OCI-LY7 (cell line): ENCODE measurements at regions not wholly inside any gene's neighbourhood (a gene's known extent, or its start where the extent isn't known, plus 50 kb on each side); places are given as distances from the start of the nearest gene placed in this dataset.

Experiments
- BruUV-seq: library from RNA; stranded (reverse); fragments of 400-500 nt; replicated peaks from 2 replicates; lab custom pipeline; 2021; lab: Mats Ljungman, UMichigan
- CTCF ChIA-PET: fragments of 300-600 bp; sonication (Branson Sonifier 250); formaldehyde crosslinking; loops from one replicate; lab custom pipeline; 2022; ENCODE audit warnings: antibody characterized with exemption; ENCODE audit not compliant: unreplicated experiment; lab: Charles Lee
- POLR2A ChIA-PET: fragments of 300-600 bp; sonication (Branson Sonifier 250); formaldehyde crosslinking; loops from one replicate; lab custom pipeline; 2022; ENCODE audit warnings: antibody characterized with exemption; lab: Charles Lee
- DNase-seq: peaks from one replicate; pipeline ENCODE4 v3.0.0-alpha.2; 2015; ENCODE audit warnings: low spot score
- H2AFZ ChIP-seq: fragments of 200-600 bp; sonication (generic), shearing (Covaris generic); 2 replicates; pipeline ENCODE4 v1.6.1; 2014; ENCODE audit warnings: mild to moderate bottlenecking, antibody characterized with exemption, low read length, moderate library complexity
- H3K27ac ChIP-seq: fragments of 200-600 bp; sonication (generic); 2 replicates; pipeline ENCODE4 v1.5.1; 2014; ENCODE audit warnings: mixed run types, low read depth, mild to moderate bottlenecking, moderate library complexity, low read length, inconsistent platforms; ENCODE audit not compliant: poor library complexity, severe bottlenecking
- H3K36me3 ChIP-seq: fragments of 200-600 bp; sonication (generic); 2 replicates; pipeline ENCODE4 v1.6.1; 2014; ENCODE audit warnings: mild to moderate bottlenecking, antibody characterized with exemption, low read length, moderate library complexity, mixed read lengths; ENCODE audit not compliant: insufficient read depth
- H3K4me1 ChIP-seq: fragments of 200-600 bp; sonication (generic); 2 replicates; pipeline ENCODE4 v1.5.1; 2014; ENCODE audit warnings: mild to moderate bottlenecking, low read length; ENCODE audit not compliant: insufficient read depth, poor library complexity, severe bottlenecking
- H3K4me2 ChIP-seq: fragments of 200-600 bp; sonication (generic); 2 replicates; pipeline ENCODE4 v1.6.1; 2014; ENCODE audit warnings: mild to moderate bottlenecking, low read length
- H3K4me3 ChIP-seq: fragments of 200-600 bp; sonication (generic); 2 replicates; pipeline ENCODE4 v1.5.1; 2014; ENCODE audit warnings: mild to moderate bottlenecking, low read depth, low read length; ENCODE audit not compliant: poor library complexity, severe bottlenecking
- H3K79me2 ChIP-seq: fragments of 200-600 bp; sonication (generic); 2 replicates; pipeline ENCODE4 v1.6.1; 2016; ENCODE audit warnings: low read depth, mild to moderate bottlenecking, low read length, moderate library complexity, mixed read lengths; ENCODE audit not compliant: insufficient read depth
- H3K9me2 ChIP-seq: fragments of 200-600 bp; sonication (generic); 2 replicates; pipeline ENCODE4 v1.6.1; 2016; ENCODE audit warnings: mild to moderate bottlenecking, low read length, mixed read lengths; ENCODE audit not compliant: insufficient read depth
- H3K9me3 ChIP-seq: fragments of 200-600 bp; sonication (generic); 2 replicates; pipeline ENCODE4 v1.6.1; 2014; ENCODE audit warnings: mild to moderate bottlenecking, mixed run types, low read length, mixed read lengths
- H4K20me1 ChIP-seq: fragments of 200-600 bp; sonication (generic); 2 replicates; pipeline ENCODE4 v1.6.1; 2014; ENCODE audit warnings: mild to moderate bottlenecking, antibody characterized with exemption, low read length, moderate library complexity, mixed read lengths; ENCODE audit not compliant: insufficient read depth
- EZH2phosphoT487 ChIP-seq: fragments of 200-600 bp; sonication (generic); IDR thresholded peaks from 2 replicates; pipeline ENCODE4 v1.6.1; 2018; ENCODE audit warnings: low read depth, borderline replicate concordance, mild to moderate bottlenecking, mixed run types, antibody characterized with exemption, low read length, moderate library complexity, mixed read lengths
- intact Hi-C: fragments of 100-400 bp; cut with micrococcal nuclease; formaldehyde crosslinking; loops from one replicate; pipeline ENCODE4 v1.10.0; 2022; ENCODE audit not compliant: unreplicated experiment
- TF ChIP-seq, protein P1 (sequence below): fragments of 200-600 bp; sonication (generic); conservative IDR thresholded peaks from 2 replicates; pipeline ENCODE4 v1.5.1; 2014; ENCODE audit warnings: mild to moderate bottlenecking, antibody characterized with exemption, low read length, moderate library complexity, mixed read lengths

DNA sequence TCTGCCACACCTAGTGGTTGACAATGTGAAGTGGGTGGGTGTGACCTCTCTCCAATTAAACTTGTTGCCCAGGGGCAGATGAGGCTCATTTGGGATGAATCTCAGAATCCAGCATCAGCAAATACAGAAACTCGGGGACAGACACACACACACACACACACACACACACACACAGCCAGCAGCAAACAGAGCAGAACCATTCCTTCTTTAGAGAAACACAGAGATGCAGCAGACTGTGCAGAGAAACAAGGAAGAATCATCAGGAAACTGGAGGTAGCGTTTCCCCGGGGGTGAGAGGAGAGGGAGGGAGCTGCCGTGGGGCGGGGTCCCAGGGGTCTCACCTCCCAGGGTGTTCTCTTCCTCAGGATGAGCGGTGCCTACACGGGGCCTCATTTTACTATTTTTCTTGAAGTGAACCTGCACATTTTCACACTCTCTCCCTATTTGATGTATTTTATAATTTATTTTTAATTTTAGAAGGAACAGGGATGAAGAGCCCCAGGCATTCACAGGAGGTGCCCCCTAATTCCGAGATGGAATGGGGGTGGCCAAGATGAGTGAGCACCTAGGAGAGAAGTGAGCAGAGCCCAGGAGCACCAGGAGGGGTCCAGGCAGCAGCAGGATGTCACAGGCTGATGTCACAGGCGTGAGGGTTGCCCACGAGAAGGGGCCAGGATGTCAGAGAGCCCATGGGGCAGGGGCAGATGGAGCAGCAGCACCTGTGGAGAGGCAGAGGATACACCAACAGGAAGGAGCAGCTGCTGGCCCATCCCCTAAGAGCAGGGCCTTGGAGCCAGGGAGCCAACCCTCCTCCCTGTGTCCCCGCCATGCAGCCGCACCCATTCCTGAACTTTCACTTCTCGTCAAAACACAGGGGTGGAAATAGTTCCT, 85.3 kb upstream of the PPP2R2D start:
- CTCF ChIA-PET, result no interaction called here
- Histone ChIP-seq H3K36me3 (no peaks in the 10 kb centered on the region), H4K20me1 (no peaks in the 10 kb centered on the region), H2AFZ (no peak overlapping the region), H3K9me2 (no peaks in the 10 kb centered on the region), H3K9me3 (no peaks in the 10 kb centered on the region), H3K79me2 (no peaks in the 10 kb centered on the region), H3K4me2 (no peak overlapping the region), H3K27ac (no peak overlapping the region), H3K4me3 (no peak overlapping the region), H3K4me1 (no peaks in the 10 kb centered on the region)
- intact Hi-C loops, result no loop called here
- TF ChIP-seq, protein P1, sequence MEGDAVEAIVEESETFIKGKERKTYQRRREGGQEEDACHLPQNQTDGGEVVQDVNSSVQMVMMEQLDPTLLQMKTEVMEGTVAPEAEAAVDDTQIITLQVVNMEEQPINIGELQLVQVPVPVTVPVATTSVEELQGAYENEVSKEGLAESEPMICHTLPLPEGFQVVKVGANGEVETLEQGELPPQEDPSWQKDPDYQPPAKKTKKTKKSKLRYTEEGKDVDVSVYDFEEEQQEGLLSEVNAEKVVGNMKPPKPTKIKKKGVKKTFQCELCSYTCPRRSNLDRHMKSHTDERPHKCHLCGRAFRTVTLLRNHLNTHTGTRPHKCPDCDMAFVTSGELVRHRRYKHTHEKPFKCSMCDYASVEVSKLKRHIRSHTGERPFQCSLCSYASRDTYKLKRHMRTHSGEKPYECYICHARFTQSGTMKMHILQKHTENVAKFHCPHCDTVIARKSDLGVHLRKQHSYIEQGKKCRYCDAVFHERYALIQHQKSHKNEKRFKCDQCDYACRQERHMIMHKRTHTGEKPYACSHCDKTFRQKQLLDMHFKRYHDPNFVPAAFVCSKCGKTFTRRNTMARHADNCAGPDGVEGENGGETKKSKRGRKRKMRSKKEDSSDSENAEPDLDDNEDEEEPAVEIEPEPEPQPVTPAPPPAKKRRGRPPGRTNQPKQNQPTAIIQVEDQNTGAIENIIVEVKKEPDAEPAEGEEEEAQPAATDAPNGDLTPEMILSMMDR, result no peak
- TF ChIP-seq EZH2phosphoT487, result no peak
- no peak for DNase-seq
- POLR2A ChIA-PET, result no interaction called here
- no TSS peak for BruUV-seq

DNA sequence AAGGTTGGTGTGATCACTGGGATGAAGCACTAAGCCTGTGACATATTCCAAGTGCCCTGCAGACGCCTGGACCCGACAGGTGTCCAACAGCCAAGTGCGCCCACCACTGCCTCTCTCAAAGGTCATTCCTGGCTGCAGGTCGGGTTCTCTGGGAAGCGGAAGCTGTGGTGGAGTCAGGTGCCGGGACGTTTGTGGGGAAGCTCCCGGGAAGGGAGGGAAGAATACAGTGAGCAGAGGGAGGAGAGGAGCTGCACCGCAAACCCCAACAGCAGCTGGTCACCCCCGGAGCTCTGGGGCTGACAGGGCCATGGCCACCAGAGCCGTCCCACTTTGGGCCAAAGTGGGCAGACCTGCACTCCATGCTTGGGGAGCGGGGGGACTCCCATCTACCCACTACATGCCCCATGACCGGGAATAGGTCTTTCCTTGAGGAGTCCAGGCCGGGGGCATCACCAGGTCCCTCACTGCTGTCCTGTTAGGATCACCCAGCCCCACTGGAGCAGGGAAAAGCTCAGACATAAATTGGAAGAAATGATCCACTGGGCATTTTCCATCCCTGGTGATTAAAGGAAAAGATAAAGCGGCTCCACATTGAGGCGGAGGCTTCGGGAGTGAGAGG, 84.5 kb upstream of the PPP2R2D start:
- H4K20me1 ChIP-seq, result no peaks in the 10 kb centered on the region
- H3K9me3 ChIP-seq, result no peaks in the 10 kb centered on the region
- intact Hi-C loops, result no loop called here
- BruUV-seq, result no TSS peak
- H2AFZ ChIP-seq, result no peak overlapping the region
- no peak for TF ChIP-seq EZH2phosphoT487
- TF ChIP-seq, protein P1, result no peak
- no peaks in the 10 kb centered on the region for H3K79me2 ChIP-seq
- ChIA-PET POLR2A (no interaction called here), CTCF (no interaction called here)
- H3K4me2 ChIP-seq, result no peak overlapping the region
- H3K4me1 ChIP-seq, result no peaks in the 10 kb centered on the region
- no peak overlapping the region for H3K4me3 ChIP-seq
- no peaks in the 10 kb centered on the region for H3K36me3 ChIP-seq
- DNase-seq, result no peak
- H3K9me2 ChIP-seq, result no peaks in the 10 kb centered on the region
- no peak overlapping the region for H3K27ac ChIP-seq
